D341Med (cell line): ENCODE measurements at regions not wholly inside any gene's neighbourhood (a gene's known extent, or its start where the extent isn't known, plus 50 kb on each side); places are given as distances from the start of the nearest gene placed in this dataset.
"Not testable (repeated sequence)": the region's sequence is repeated elsewhere in the genome, so short reads cannot be mapped to it uniquely, and the experiment has no call there.

Experiments used
- DNase-seq: peaks from one replicate; pipeline ENCODE4 v3.0.0; 2012; ENCODE audit warnings: low spot score

- no peak for DNase-seq
Observed at GRCh38 chr12:30578426-30578825, 117.2 kb downstream of the IPO8 start.

DNA sequence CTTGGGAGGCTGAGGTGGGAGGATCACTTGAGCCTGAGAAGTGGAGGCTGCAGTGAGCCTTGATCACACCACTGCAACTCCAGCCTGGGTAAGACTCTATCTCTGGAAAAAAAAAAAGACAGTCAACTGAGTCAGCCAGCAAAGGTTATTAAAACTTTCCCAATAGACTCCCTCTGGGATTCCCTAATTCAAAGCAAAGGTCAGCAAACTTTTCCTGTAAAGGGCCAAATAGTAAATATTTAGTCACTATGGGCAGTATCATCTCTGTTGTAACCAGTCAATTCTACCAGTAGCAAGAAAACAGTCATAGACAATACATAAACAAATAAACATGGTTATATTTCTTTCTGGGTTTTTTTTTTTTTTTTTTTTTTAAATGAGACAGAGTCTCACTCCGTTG, 122.5 kb downstream of the IPO8 start:
- no peak for DNase-seq

GRCh38 chr12:30570211-30570890, 125.3 kb downstream of the IPO8 start:
- DNase-seq = no peak

DNA sequence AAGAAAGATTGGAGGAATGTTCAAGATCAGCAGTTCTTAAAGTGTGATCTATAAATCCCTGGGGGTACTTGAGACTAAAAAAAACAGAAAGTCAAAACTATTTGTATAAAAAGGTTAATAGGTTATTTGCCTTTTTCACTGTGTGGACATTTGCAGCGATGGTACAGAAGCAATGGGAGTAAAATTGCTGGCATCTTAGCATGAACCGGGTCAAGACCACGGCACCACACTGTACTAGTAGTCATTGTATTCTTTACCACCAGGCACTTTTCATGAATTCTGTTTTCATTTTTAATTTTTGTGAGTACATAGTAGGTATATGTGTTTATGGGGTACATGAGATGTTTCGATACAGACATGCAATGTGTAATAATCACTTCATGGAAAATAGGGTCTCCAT, 126.2 kb downstream of the IPO8 start:
- no peak for DNase-seq

GRCh38 chr12:30568453-30568852, 127.2 kb downstream of the IPO8 start:
- no peak for DNase-seq

DNA sequence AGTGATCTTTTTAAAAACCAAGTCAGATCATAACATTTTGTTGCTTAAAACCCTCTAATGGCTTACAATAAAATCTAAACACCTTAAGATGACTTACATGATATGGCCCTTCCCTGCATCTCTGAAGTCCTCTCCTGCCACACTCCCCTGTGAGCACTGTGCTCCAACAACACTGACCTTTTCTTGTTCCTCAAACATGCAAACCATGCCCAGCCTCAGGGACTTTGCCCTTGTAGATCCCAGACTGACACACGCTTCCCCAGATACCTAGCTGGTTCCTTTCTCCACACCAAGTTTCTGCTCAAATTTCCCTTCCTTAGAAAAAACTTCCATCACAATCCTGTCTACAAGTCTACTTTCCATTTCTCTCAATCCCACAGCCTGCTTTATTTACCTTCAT, 128.6 kb downstream of the IPO8 start:
- no peak for DNase-seq

GRCh38 chr12:30564394-30564793, 131.3 kb downstream of the IPO8 start:
- DNase-seq = no peak

GRCh38 chr12:30548203-30548602, 147.5 kb downstream of the IPO8 start:
- DNase-seq = no peak

GRCh38 chr12:30546121-30546520, 149.5 kb downstream of the IPO8 start:
- no peak for DNase-seq

GRCh38 chr12:30544704-30545103, 151.0 kb downstream of the IPO8 start:
- DNase-seq = not testable (repeated sequence)

DNA sequence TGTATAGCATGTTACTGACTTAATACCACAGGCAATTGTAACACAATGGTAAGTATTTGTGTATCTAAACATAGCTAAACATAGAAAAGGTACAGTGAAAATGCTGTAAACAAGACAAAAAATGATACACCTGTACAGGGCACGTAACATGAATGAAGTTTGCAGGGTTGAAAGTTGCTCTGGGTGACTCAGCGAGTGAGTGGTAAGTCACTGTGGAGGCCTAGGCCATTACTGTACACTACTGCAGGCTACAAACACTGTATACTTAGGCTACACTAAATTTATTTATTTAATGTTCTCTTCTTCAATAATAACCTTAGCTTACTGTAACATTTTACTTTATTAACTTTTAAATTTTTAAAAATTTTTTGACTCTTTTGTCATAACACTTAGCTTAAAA, 158.4 kb downstream of the IPO8 start:
- no peak for DNase-seq

GRCh38 chr12:30533558-30534265, 162.0 kb downstream of the IPO8 start:
- no peak for DNase-seq

- no peak for DNase-seq
Observed at GRCh38 chr12:30531731-30532678, 163.7 kb downstream of the IPO8 start.

DNA sequence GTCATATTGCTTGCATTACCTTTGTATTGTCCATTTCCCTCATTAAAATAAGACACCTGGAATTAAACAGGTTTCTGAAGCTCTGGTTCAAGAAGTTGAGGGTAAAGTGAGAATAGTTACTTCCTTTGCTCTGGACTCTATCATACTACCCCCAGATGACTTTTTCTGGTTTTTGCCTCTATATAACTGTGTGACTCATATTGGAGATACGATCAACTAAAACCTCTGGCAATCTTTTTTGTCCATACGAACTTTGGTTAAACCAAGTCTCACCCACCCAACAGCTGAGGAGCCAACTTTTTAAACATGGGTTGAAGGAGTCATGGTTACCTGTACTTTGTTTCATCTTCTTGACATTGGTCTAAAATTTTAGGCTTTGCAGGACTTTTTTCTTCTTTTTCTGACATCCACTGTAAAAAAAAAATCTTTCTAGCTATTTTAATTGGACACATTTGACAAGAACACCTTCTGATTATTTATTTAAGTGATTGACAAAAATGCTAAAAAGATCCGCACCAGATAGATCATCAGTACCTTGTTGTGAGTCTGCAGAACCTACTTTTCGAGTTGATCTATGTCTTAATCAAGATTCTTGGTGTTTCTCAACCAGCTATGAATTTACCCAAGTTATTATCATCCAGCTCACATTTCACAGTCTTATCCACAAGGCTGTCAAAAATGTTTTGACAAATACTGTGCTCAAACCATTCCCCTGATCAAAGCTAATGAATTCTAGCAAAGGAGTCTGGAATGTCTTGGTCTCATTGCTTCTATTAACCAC, 166.0 kb downstream of the IPO8 start:
- no peak for DNase-seq

DNA sequence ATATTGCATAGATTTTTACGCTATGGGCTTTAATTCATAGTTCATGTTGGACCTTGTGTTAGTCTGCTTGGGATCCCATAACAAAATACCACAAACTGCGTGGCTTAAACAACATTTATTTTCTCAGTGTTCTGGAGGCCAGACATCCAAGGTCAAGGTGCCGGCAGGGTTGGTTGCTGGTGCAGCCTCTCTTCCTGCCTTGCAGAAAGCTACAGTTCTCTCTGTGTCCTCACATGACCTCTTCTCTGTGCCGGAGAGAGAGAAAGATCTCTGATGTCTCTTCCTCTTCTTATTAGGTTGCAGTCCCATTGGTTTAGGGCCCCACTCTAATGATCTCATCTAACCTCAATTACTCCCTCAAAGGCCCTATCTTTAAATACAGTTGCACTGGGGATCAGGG, 170.5 kb downstream of the IPO8 start:
- DNase-seq = no peak

DNA sequence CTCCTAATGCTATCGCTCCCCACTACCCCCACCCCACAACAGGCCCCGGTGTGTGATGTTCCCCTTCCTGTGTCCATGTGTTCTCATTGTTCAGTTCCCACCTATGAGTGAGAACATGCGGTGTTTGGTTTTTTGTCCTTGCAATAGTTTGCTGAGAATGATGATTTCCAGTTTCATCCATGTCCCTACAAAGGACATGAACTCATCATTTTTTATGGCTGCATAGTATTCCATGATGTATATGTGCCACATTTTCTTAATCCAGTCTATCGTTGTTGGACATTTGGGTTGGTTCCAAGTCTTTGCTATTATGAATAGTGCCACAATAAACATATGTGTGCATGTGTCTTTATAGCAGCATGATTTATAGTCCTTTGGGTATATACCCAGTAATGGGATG, 175.4 kb downstream of the IPO8 start:
- DNase-seq = not testable (repeated sequence)

- DNase-seq = no peak
Observed at GRCh38 chr12:30519535-30519934, 176.1 kb downstream of the IPO8 start.

DNA sequence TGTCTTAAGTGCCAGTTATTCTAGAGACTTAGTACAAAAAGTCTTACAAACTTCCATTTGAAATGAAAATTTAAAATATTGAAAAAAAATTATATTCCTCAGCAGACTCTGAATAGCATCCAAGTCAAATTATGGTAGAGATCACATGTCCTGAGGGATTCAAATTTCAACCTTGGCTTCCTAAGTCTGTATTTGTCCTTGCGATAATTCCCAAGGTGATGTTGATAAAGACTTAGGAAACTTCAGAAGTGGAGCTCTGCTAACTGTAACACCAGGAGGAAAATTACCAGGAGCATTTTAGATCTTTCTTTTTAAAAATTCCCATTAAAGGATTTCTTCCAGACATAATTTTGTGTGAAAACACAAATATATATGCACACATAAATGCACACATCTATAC, 178.3 kb downstream of the IPO8 start:
- DNase-seq = no peak

DNA sequence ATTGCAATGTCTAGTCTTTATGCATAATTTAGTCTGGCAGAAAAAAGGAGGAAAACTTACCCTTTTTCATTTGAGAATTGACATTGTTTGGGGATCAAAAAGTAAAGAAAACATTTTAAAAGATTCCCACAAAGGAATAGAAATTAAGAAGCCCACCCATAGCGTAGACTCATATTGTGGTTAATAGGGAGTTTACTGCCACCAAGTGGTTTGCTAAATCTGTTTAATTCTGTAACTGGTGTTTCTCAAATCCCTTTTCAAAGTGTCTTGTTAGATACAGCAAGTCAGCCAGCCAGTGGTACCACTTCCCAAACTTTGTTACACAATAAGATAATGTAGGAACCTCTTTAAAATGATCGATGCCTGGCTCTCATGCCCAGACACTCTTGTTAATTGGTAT, 180.3 kb downstream of the IPO8 start:
- no peak for DNase-seq

DNA sequence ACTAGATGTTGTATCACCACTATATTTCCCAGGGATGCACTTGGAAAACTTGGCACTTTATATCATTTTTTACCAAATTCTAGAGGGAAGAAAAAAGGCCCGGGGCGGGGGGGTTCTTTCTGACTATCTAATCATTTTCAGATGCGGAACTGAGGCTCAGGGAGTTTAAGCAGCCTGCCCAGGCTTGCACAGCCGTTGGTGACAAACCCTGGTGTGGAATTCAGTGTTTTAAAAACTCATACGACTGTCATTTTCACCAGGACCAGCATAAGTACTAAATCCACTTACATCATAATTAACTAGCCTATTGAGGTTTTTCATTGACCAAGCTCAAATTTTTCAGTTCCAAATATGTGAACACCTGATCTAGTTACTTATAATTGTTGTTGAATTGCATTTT, 181.0 kb downstream of the IPO8 start:
- DNase-seq = no peak

GRCh38 chr12:30508205-30508967, 187.3 kb downstream of the IPO8 start:
- no peak for DNase-seq
